B cell (primary cell): ENCODE measurements at regions not wholly inside any gene's neighbourhood (a gene's known extent, or its start where the extent isn't known, plus 50 kb on each side); places are given as distances from the start of the nearest gene placed in this dataset.
"Not testable (repeated sequence)": the region's sequence is repeated elsewhere in the genome, so short reads cannot be mapped to it uniquely, and the experiment has no call there.

Source experiments
- ATAC-seq: fragments of 200-7000 bp; cut with Tn5 transposase; one replicate; pipeline ENCODE4 v1.10.0; 2021; ENCODE audit warnings: low read depth, mild to moderate bottlenecking, moderate number of reproducible peaks, moderate library complexity
- CTCF ChIA-PET: fragments of 350-600 bp; sonication (Branson Sonifier 250); formaldehyde crosslinking; loops from one replicate; lab custom pipeline; 2021; ENCODE audit warnings: antibody characterized with exemption, inconsistent platforms; lab: Charles Lee
- POLR2A ChIA-PET: fragments of 350-600 bp; sonication (Branson Sonifier 250); formaldehyde crosslinking; loops from one replicate; lab custom pipeline; 2021; ENCODE audit warnings: antibody characterized with exemption; lab: Charles Lee
- DNase-seq: peaks from one replicate; pipeline ENCODE4 v3.0.0; 2013
- H2AFZ ChIP-seq: 2 replicates; pipeline ENCODE4 v1.6.1; 2012; ENCODE audit warnings: mild to moderate bottlenecking, low read depth, low read length; ENCODE audit not compliant: insufficient read depth, poor library complexity, severe bottlenecking
- H3K27ac ChIP-seq, 2 donors: 1 replicate in 1 of 2; 2 replicates in 1 of 2; pipeline ENCODE4 v1.5.1; 2012 to 2013; ENCODE audit warnings: low read length in 2 of 2, mild to moderate bottlenecking in 2 of 2, moderate library complexity in 1 of 2
- H3K27me3 ChIP-seq, 4 experiments: fragments of 200-600 bp in 1 of 4; sonication (generic) in 1 of 4; replicated peaks in 1 of 4; 1 replicate in 2 of 4; 2 replicates in 2 of 4; pipeline versions ENCODE4 v1.6.1 to v1.7.0; 2013 to 2016; ENCODE audit warnings: low read length in 3 of 4, mild to moderate bottlenecking in 2 of 4, mixed read lengths in 1 of 4, moderate library complexity in 1 of 4; ENCODE audit not compliant: insufficient read depth in 4 of 4, control insufficient read depth in 3 of 4; ENCODE audit errors: control extremely low read depth in 1 of 4
- H3K36me3 ChIP-seq, 2 experiments: replicated peaks in 1 of 2; 1 replicate in 1 of 2; 2 replicates in 1 of 2; pipeline versions ENCODE4 v1.6.1 to v1.7.1; 2013; ENCODE audit warnings: low read length in 1 of 2; ENCODE audit not compliant: insufficient read depth in 2 of 2, control insufficient read depth in 1 of 2; ENCODE audit errors: control extremely low read depth in 1 of 2, extremely low read depth in 1 of 2
- H3K4me1 ChIP-seq, 2 donors: fragments of 200-600 bp in 1 of 2; sonication (generic) in 1 of 2; 1 replicate in 1 of 2; 2 replicates in 1 of 2; pipeline versions ENCODE4 v1.5.1 to v1.6.1; 2013 to 2017; ENCODE audit warnings: low read length in 2 of 2; ENCODE audit not compliant: control insufficient read depth in 2 of 2, insufficient read depth in 2 of 2
- H3K4me2 ChIP-seq: replicated peaks from 2 replicates; pipeline ENCODE3; 2012; ENCODE audit warnings: mild to moderate bottlenecking, low read depth, low read length; ENCODE audit not compliant: poor library complexity, severe bottlenecking
- H3K4me3 ChIP-seq, 5 experiments: fragments of 200-600 bp in 1 of 5; sonication (generic) in 1 of 5; 1 replicate in 3 of 5; 2 replicates in 2 of 5; pipeline versions ENCODE4 v1.5.1 to v1.7.0; 2011 to 2016; ENCODE audit warnings: low read length in 4 of 5, mild to moderate bottlenecking in 4 of 5, low read depth in 2 of 5, control low read depth in 1 of 5, moderate library complexity in 1 of 5; ENCODE audit not compliant: insufficient read depth in 1 of 5; ENCODE audit errors: control extremely low read depth in 1 of 5, extremely low read depth in 1 of 5
- H3K79me2 ChIP-seq: fragments of 200-600 bp; sonication (generic); one replicate; pipeline ENCODE4 v1.6.0; 2016; ENCODE audit warnings: low read length; ENCODE audit not compliant: control insufficient read depth, insufficient read depth
- H3K9ac ChIP-seq: fragments of 200-600 bp; sonication (generic); 2 replicates; pipeline ENCODE4 v1.6.1; 2017; ENCODE audit warnings: mild to moderate bottlenecking, low read length, moderate library complexity
- H3K9me3 ChIP-seq, 3 donors: one replicate each; pipeline versions ENCODE4 v1.6.1 to v1.7.1; 2013; ENCODE audit warnings: low read length in 2 of 3; ENCODE audit not compliant: control insufficient read depth in 2 of 3, insufficient read depth in 1 of 3; ENCODE audit errors: control extremely low read depth in 1 of 3
- H4K20me1 ChIP-seq: 2 replicates; pipeline ENCODE4 v1.6.0; 2012; ENCODE audit warnings: mild to moderate bottlenecking, low read length; ENCODE audit not compliant: insufficient read depth, control insufficient read depth, poor library complexity, severe bottlenecking
- H3K27ac Mint-ChIP-seq: one replicate; pipeline ENCODE4 v1.8.0; 2021; ENCODE audit warnings: mixed read lengths
- H3K27me3 Mint-ChIP-seq: one replicate; pipeline ENCODE4 v1.8.0; 2021; ENCODE audit warnings: mixed read lengths
- H3K4me1 Mint-ChIP-seq: one replicate; pipeline ENCODE4 v1.8.0; 2021; ENCODE audit warnings: mixed read lengths
- H3K4me3 Mint-ChIP-seq: one replicate; pipeline ENCODE4 v1.8.0; 2021; ENCODE audit warnings: mixed read lengths
- H3K9me3 Mint-ChIP-seq: one replicate; pipeline ENCODE4 v1.8.0; 2022; ENCODE audit warnings: mixed read lengths; ENCODE audit not compliant: insufficient read depth
- EZH2 ChIP-seq: IDR thresholded peaks from 2 replicates; pipeline ENCODE4 v1.6.1; 2012; ENCODE audit warnings: borderline replicate concordance, low read depth, mild to moderate bottlenecking, moderate library complexity, low read length; ENCODE audit not compliant: insufficient read depth, poor library complexity, severe bottlenecking
- WGBS: methylation state at CpG from one replicate; pipeline ENCODE4 v1.1.5; 2013; ENCODE audit warnings: missing lambda C conversion rate; ENCODE audit not compliant: insufficient coverage; 5-methylcytosine and 5-hydroxymethylcytosine counted together
- intact Hi-C: fragments of 100-400 bp; cut with micrococcal nuclease; formaldehyde crosslinking; loops from one replicate; pipeline ENCODE4 v1.10.0; 2022
- TF ChIP-seq, protein P1 (sequence below): fragments of 200-600 bp; IDR thresholded peaks from one replicate; pipeline ENCODE4 v1.8.0; 2022; ENCODE audit warnings: antibody characterized with exemption, mild to moderate bottlenecking

DNA sequence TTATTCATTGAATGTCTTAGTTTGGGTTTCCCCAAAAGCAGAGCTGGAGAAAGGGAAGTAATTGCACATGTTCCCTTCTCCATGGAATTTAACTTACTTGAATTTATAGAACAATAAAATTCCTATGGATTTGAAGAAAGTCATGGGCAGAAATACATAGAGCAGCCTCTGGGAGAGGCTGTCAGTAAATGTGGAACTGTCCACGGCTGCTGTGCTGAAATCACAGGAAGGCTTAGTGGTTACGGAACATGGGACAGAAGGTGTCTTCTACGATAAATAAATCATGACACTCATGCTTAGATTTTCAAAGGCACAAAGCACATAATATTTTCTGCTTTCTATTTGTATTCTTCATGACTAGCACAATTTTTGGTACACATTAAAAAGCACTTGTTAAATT, 440.6 kb upstream of the IZUMO3 start:
- H3K9ac ChIP-seq, result no peak overlapping the region
- no peaks in the 10 kb centered on the region for H4K20me1 ChIP-seq
- no peak overlapping the region for H3K4me3 ChIP-seq
- no peaks in the 10 kb centered on the region for H3K27me3 Mint-ChIP-seq
- no peak overlapping the region for H3K27ac ChIP-seq
- intact Hi-C loops, result no loop called here
- DNase-seq (no peak), ATAC-seq (no peak)
- no peaks in the 10 kb centered on the region for H3K79me2 ChIP-seq
- 100% methylated on average over 2 of the region's 3 CpGs for WGBS
- CTCF ChIA-PET, result no interaction called here
- no peak overlapping the region for H2AFZ ChIP-seq
- H3K36me3 ChIP-seq, result no peaks in the 10 kb centered on the region
- H3K4me2 ChIP-seq, result no peak overlapping the region
- no peak overlapping the region for H3K27ac Mint-ChIP-seq
- TF ChIP-seq EZH2, result no peak
- TF ChIP-seq, protein P1, sequence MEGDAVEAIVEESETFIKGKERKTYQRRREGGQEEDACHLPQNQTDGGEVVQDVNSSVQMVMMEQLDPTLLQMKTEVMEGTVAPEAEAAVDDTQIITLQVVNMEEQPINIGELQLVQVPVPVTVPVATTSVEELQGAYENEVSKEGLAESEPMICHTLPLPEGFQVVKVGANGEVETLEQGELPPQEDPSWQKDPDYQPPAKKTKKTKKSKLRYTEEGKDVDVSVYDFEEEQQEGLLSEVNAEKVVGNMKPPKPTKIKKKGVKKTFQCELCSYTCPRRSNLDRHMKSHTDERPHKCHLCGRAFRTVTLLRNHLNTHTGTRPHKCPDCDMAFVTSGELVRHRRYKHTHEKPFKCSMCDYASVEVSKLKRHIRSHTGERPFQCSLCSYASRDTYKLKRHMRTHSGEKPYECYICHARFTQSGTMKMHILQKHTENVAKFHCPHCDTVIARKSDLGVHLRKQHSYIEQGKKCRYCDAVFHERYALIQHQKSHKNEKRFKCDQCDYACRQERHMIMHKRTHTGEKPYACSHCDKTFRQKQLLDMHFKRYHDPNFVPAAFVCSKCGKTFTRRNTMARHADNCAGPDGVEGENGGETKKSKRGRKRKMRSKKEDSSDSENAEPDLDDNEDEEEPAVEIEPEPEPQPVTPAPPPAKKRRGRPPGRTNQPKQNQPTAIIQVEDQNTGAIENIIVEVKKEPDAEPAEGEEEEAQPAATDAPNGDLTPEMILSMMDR, result no peak
- H3K4me1 Mint-ChIP-seq, result no peaks in the 10 kb centered on the region
- no peaks in the 10 kb centered on the region for H3K9me3 Mint-ChIP-seq
- no peaks in the 10 kb centered on the region for H3K4me1 ChIP-seq
- H3K4me3 Mint-ChIP-seq, result no peak overlapping the region
- H3K9me3 ChIP-seq, result no peaks in the 10 kb centered on the region
- no peaks in the 10 kb centered on the region for H3K27me3 ChIP-seq
- POLR2A ChIA-PET, result no interaction called here

DNA sequence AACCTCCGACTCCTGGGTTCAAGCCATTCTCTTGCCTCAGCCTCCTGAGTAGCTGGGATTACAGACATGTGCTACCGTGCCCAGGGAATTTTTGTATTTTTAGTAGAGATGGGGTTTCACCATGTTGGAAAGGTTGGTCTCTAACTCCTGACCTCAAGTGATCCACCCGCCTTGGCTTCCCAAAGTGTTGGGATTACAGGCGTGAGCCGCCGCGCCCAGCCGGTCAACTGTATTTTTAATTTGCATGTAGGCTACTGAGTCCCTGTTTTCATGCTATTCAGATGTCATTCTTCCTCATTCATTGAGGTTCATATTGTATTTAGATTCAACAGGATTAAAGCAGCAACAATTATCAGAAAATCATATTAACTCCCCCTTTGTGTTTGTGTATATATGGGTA, 425.1 kb upstream of the IZUMO3 start:
- H4K20me1 ChIP-seq, H3K4me3 Mint-ChIP-seq, H3K9me3 ChIP-seq, H3K9me3 Mint-ChIP-seq, H3K9ac ChIP-seq, H3K36me3 ChIP-seq, POLR2A ChIA-PET, H3K27me3 ChIP-seq, intact Hi-C loops, DNase-seq, ATAC-seq, H3K4me1 ChIP-seq, H3K79me2 ChIP-seq, H3K27ac Mint-ChIP-seq, H3K4me1 Mint-ChIP-seq, H3K4me3 ChIP-seq, CTCF ChIA-PET, H2AFZ ChIP-seq, H3K27me3 Mint-ChIP-seq, H3K4me2 ChIP-seq, H3K27ac ChIP-seq: not testable (repeated sequence)
- 100% methylated on average over 5 of the region's 8 CpGs for WGBS
